ENCODE measurements at regions not wholly inside any gene's neighbourhood (a gene's known extent, or its start where the extent isn't known, plus 50 kb on each side); places are given as distances from the start of the nearest gene placed in this dataset.

- H3K27me3 ChIP-seq, result no peaks in the 10 kb centered on the region
- H3K9me3 ChIP-seq, result no peaks in the 10 kb centered on the region
- H3K4me1 ChIP-seq, result peaks cover 0 to 59% of the 10 kb centered on the region in 2 donors
- peak overlapping the region; percentile 29 to 73 for H3K27ac ChIP-seq
- no peak for DNase-seq (ENCODE audit: low spot score)
- no peak overlapping the region for H3K4me3 ChIP-seq
- TF ChIP-seq CTCF (IDR thresholded peaks at IDR 0.05), result no peak
- H3K36me3 ChIP-seq, result no peaks in the 10 kb centered on the region
Measured at GRCh38 chr5:123809594-123810221, 297.7 kb downstream of the CSNK1G3 start.

GRCh38 chr5:123808461-123809380 is 296.7 kb downstream of the CSNK1G3 start:
- H3K27ac ChIP-seq, result peak overlapping the region; percentile 44 to 73
- DNase-seq (ENCODE audit: low spot score), result no peak
- H3K27me3 ChIP-seq, result no peaks in the 10 kb centered on the region
- peaks cover 0 to 49% of the 10 kb centered on the region in 2 donors for H3K4me1 ChIP-seq
- no peaks in the 10 kb centered on the region for H3K9me3 ChIP-seq
- no peak for TF ChIP-seq CTCF (IDR thresholded peaks at IDR 0.05)
- no peak overlapping the region for H3K4me3 ChIP-seq
- no peaks in the 10 kb centered on the region for H3K36me3 ChIP-seq

- no peak overlapping the region for H3K4me3 ChIP-seq
Measured at GRCh38 chr5:123807177-123807945, 295.4 kb downstream of the CSNK1G3 start.

GRCh38 chr5:123806644-123807043 is 294.7 kb downstream of the CSNK1G3 start:
- TF ChIP-seq CTCF (IDR thresholded peaks at IDR 0.05), result no peak
- Histone ChIP-seq H3K27me3 (no peaks in the 10 kb centered on the region), H3K4me1 (peaks cover 0 to 40% of the 10 kb centered on the region in 2 donors), H3K4me3 (no peak overlapping the region), H3K9me3 (no peaks in the 10 kb centered on the region), H3K27ac (peak overlapping the region in 1 of 2 donors; percentile 73), H3K36me3 (no peaks in the 10 kb centered on the region)
- DNase-seq (ENCODE audit: low spot score), result no peak

More at GRCh38 chr5:123807177-123807945, 295.4 kb downstream of the CSNK1G3 start:
- H3K4me1 ChIP-seq, result peaks cover 0 to 40% of the 10 kb centered on the region in 2 donors
- no peak for DNase-seq (ENCODE audit: low spot score)
- no peaks in the 10 kb centered on the region for H3K36me3 ChIP-seq
- H3K27me3 ChIP-seq, result no peaks in the 10 kb centered on the region
- TF ChIP-seq CTCF (IDR thresholded peaks at IDR 0.05), result no peak
- H3K9me3 ChIP-seq, result no peaks in the 10 kb centered on the region
- peak overlapping the region; percentile 44 to 73 for H3K27ac ChIP-seq

GRCh38 chr5:123805300-123805699 is 293.3 kb downstream of the CSNK1G3 start:
- Histone ChIP-seq H3K36me3 (no peaks in the 10 kb centered on the region), H3K9me3 (no peaks in the 10 kb centered on the region), H3K27me3 (no peaks in the 10 kb centered on the region), H3K4me3 (no peak overlapping the region), H3K27ac (no peak overlapping the region), H3K4me1 (peaks cover 0 to 31% of the 10 kb centered on the region in 2 donors)
- no peak for TF ChIP-seq CTCF (IDR thresholded peaks at IDR 0.05)
- no peak for DNase-seq (ENCODE audit: low spot score)
